GM18502 (cell line): ENCODE measurements at regions not wholly inside any gene's neighbourhood (a gene's known extent, or its start where the extent isn't known, plus 50 kb on each side); places are given as distances from the start of the nearest gene placed in this dataset.
"Not testable (repeated sequence)": the region's sequence is repeated elsewhere in the genome, so short reads cannot be mapped to it uniquely, and the experiment has no call there.

Experiments
- ATAC-seq: cut with Tn5 transposase; IDR thresholded peaks from one replicate; pipeline ENCODE4 v1.9.1; 2021; ENCODE audit warnings: mild to moderate bottlenecking; ENCODE audit not compliant: unreplicated experiment, poor library complexity

- ATAC-seq: no peak
These were observed 68.5 kb downstream of the CDC14C start for GRCh38 chr7:48992816-48993215.

- peak; percentile 99 for ATAC-seq
These were observed 77.3 kb downstream of the CDC14C start for GRCh38 chr7:49001610-49002033.

DNA sequence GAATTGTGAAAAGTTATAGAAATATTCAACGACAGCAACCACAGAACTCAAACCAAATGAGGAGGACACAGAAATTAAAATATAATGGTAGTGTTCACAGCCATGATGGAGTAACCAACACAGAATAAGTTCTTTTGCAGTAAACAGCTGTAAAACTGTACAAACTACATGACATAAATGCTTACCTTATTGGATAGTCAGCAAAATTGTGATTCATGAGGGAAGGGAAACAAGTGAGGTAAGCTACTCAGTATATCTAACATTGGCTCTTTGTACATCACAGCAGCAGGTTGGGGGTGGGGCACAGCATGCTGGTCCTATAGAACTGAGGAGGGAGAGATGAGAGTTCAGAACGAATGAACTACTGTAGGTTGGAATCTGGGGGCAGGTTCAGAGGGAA, 86.4 kb downstream of the CDC14C start:
- no peak for ATAC-seq

GRCh38 chr7:49014870-49015269, 90.5 kb downstream of the CDC14C start:
- no peak for ATAC-seq

- no peak for ATAC-seq
These were observed 95.8 kb downstream of the CDC14C start for GRCh38 chr7:49020145-49020544.

DNA sequence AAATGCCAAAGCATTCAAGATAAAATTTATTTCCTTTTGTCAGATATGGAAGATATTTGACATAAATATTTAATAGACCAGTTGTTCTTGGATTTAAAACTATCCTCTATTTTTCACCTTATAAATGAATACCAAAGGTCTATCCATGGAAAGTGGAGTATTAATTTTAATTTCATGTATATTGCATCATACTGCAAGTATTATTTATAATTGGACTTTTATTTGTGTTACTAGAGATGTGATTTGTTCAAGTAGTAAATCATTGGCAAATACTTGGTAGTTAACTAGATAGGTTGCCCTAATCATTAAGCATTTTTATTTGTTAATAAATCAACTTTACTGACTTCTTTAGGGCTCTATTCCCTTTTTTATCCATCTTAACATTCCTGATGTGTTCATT, 98.1 kb downstream of the CDC14C start:
- no peak for ATAC-seq

GRCh38 chr7:49023345-49024328, 99.3 kb downstream of the CDC14C start:
- ATAC-seq: no peak

- ATAC-seq: no peak
These were observed 105.9 kb downstream of the CDC14C start for GRCh38 chr7:49030221-49030620.

DNA sequence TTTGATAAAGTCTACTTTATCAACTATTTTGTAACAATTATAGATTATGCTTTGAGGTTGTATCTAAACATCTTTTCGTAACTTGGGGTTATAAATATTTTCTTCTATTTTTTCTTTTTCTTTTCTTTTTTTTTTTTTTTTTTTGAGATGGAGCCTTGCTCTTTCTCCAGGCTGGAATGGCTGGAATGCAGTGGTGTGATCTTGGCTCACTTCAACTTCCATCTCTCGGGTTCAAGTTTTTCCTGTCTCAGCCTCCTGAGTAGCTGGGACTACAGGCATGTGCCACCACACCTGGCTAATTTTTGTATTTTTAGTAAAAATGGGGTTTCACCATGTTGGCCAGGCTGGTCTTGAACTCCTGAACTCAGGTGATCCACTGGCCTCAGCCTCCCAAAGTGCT, 108.8 kb downstream of the CDC14C start:
- ATAC-seq: not testable (repeated sequence)

GRCh38 chr7:49037346-49038210, 113.2 kb downstream of the CDC14C start:
- no peak for ATAC-seq

DNA sequence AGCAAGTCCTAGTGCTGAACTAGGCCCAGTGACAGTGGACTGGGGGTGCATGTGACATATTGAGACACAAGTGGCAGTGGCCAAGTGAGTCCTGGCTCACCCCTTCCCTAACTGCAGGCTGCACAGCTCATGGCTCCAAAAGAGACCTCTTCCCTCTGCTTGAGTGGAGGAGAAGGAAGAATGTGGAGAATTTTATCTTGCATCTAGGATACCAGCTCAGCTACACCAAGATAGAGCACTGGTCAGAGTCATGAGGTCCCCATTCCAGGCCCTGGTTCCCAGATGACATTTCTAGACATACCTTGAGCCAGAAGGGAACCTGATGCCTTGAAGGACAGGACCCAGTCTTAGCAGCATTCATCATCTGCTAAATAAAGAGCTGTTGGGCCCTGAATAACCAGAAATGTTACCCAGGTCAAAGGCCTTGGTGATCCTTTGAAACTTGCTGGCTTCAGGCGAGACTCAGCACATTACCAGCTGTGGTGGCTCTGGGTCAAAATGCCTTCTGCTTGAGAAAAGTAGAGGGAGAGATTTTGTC, 114.5 kb downstream of the CDC14C start:
- ATAC-seq: no peak

DNA sequence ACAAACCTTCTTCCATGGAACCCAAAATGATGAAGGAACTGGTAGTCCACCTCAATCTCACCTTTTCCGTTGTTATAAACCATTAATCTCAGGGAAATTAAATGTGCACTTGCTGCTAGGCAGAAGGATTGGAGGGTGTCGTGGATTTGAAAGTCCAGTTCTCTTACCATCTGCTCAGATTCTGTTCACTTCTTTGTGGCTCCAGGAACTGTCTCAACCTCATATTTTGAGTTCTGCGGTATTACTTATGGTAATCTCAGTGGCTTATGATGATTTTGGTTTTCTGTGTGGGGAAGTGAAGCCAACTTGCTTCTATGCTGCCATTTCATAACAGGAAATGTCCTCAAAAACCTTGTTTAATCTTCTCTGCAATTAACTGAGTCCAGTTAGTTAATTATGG, 136.4 kb downstream of the CDC14C start:
- ATAC-seq: no peak

DNA sequence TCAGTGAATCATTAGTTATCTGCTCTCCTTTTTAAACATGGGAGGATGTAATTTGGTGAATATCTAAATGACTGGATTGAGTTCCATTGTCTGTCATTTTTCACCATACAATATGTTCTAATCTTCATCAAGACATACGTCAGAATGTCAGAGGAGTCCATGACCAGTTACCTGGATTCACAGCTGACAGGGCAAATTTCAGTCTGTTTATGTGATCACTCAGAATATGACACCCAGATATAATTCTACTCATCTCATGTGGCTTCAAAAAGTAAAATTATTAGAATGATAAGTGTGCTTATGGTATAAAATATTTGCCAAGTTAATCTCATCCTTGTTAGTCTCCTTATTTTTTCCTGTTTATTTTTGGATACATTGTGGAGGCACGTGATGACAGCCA, 150.2 kb downstream of the CDC14C start:
- ATAC-seq: no peak

GRCh38 chr7:49080896-49081475, 156.6 kb downstream of the CDC14C start:
- ATAC-seq: no peak

DNA sequence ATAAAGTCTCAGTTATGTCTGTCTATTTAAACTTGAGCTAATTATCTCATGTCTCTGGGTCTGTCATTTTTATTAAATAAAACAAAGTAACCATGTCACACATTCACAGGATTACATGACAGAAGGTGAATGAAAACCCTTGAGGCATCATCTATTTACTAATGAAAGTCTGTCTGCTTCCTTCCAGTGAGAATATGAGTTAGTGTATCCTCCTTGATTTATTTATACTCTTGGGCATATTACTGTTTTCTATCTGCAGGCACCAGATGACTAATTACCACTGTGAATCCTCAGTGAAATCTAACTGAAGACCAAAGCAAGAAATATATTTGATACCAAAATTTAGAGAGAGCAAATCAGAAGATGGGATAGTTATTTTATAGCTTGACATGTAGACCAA, 163.7 kb downstream of the CDC14C start:
- no peak for ATAC-seq

DNA sequence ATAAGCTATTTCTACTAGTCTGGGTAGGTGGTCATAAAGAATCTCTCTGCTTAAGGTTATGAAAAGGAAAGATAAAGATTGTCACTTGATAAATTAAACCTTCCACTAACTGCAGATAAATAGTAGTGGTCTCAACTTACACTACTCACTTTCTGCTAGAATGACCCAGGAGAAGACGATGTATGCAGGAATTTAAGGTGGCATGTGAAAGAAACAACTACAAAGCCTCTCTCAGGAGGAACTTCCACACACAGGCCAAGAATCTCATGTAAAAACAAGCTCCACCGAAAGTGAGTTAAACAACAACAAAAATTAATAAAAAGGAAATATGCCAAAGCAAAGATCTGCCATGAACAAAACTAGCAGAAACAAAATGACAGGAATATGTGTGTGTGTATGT, 165.4 kb downstream of the CDC14C start:
- ATAC-seq: no peak

- no peak for ATAC-seq
These were observed 166.7 kb downstream of the CDC14C start for GRCh38 chr7:49091089-49091488.

DNA sequence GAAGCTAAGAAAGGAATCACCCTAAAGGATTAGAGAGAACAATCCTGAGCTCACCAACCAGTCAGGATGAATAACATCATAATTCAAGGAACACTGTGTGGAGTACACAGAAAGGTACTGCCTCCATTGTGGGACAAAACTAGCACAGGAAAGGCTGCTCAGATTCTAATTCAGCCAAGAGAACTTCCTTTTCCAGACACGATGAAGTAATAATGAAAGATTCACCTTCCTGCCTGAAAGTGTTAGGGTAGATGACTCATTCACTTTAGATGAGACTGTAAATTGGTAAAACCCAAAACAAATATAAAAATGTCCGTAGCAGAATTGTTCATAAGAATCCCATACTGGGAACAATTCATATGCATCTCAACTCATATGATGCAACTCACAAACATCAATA, 167.2 kb downstream of the CDC14C start:
- no peak for ATAC-seq

GRCh38 chr7:49093218-49093617, 168.9 kb downstream of the CDC14C start:
- no peak for ATAC-seq

DNA sequence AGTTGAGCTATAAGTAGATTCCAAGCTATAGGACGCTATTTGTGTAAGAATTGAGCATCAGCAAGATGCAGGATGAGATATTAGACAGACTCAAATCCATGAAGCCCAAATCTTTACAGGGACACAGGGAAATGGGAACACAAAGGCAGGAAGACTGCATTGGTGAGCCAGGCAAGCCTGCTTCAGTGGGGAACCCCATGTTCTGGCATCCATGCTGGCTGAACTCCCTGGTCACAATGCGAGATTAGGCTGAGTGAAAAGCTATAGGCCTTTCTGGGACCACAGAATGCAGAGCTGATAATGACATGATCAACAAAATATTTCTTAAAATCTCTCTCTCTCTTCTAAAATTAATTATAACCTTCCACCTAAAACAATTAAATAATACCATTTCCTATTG, 170.5 kb downstream of the CDC14C start:
- ATAC-seq: no peak
